OCI-LY3 (cell line): ENCODE measurements at regions not wholly inside any gene's neighbourhood (a gene's known extent, or its start where the extent isn't known, plus 50 kb on each side); places are given as distances from the start of the nearest gene placed in this dataset.
"Not testable (repeated sequence)": the region's sequence is repeated elsewhere in the genome, so short reads cannot be mapped to it uniquely, and the experiment has no call there.

Source experiments
- H2AFZ ChIP-seq: fragments of 200-600, 300-600 bp; shearing (Covaris generic); 2 replicates; pipeline ENCODE4 v1.6.0; 2014; ENCODE audit warnings: antibody characterized with exemption, low read depth, low read length
- H3K27ac ChIP-seq: fragments of 200-600, 300-600 bp; sonication (generic); 2 replicates; pipeline ENCODE4 v1.5.1; 2014; ENCODE audit warnings: mild to moderate bottlenecking, low read length, moderate library complexity, mixed read lengths
- H3K27me3 ChIP-seq: fragments of 200-600, 300-600 bp; sonication (generic); 2 replicates; pipeline ENCODE4 v1.6.1; 2014; ENCODE audit warnings: low read depth, low read length, mixed read lengths
- H3K36me3 ChIP-seq: fragments of 200-600, 300-600 bp; sonication (generic); replicated peaks from 2 replicates; pipeline ENCODE3; 2014; ENCODE audit warnings: low read depth, low read length, mixed read lengths
- H3K4me1 ChIP-seq: fragments of 300-600, 200-600 bp; sonication (generic); 2 replicates; pipeline ENCODE4 v1.6.1; 2014; ENCODE audit warnings: low read length, mixed read lengths
- H3K4me2 ChIP-seq: fragments of 200-600, 300-600 bp; sonication (generic); 2 replicates; pipeline ENCODE4 v1.6.1; 2014; ENCODE audit warnings: low read length, mixed read lengths
- H3K4me3 ChIP-seq: fragments of 300-600, 200-600 bp; sonication (generic); 2 replicates; pipeline ENCODE4 v1.5.1; 2014; ENCODE audit warnings: antibody characterized with exemption, mild to moderate bottlenecking, low read length, moderate library complexity
- H3K79me2 ChIP-seq: fragments of 300-600, 200-600 bp; shearing (Covaris generic); 2 replicates; pipeline ENCODE4 v1.6.1; 2014; ENCODE audit warnings: mild to moderate bottlenecking, low read length, mixed read lengths
- H3K9ac ChIP-seq: fragments of 300-600, 200-600 bp; shearing (Covaris generic); 2 replicates; pipeline ENCODE4 v1.6.0; 2014; ENCODE audit warnings: mild to moderate bottlenecking, low read length, moderate library complexity
- H3K9me3 ChIP-seq: fragments of 200-600, 300-600 bp; shearing (Covaris generic); 2 replicates; pipeline ENCODE4 v1.6.1; 2014; ENCODE audit warnings: low read length, mixed read lengths; ENCODE audit not compliant: insufficient read depth
- H4K20me1 ChIP-seq: fragments of 200-600, 300-600 bp; sonication (generic); 2 replicates; pipeline ENCODE4 v1.6.1; 2016; ENCODE audit warnings: low read length, mixed read lengths; ENCODE audit not compliant: insufficient read depth
- CTCF ChIP-seq: fragments of 200-600, 300-600 bp; sonication (generic); IDR thresholded peaks from 2 replicates; pipeline ENCODE4 v1.5.1; 2014; ENCODE audit warnings: antibody characterized with exemption, low read length, low read depth
- EZH2phosphoT487 ChIP-seq: fragments of 200-600 bp; shearing (Covaris generic); IDR thresholded peaks from 2 replicates; pipeline ENCODE4 v1.6.1; 2018; ENCODE audit warnings: antibody characterized with exemption, mixed run types, low read depth

GRCh38 chr7:125195156-125195555 lies 265.5 kb upstream of the POT1 start:
- Histone ChIP-seq H3K4me2 (no peak overlapping the region), H2AFZ (no peak overlapping the region), H3K36me3 (no peaks in the 10 kb centered on the region), H3K9me3 (no peaks in the 10 kb centered on the region), H3K4me3 (no peak overlapping the region), H4K20me1 (no peaks in the 10 kb centered on the region), H3K79me2 (no peaks in the 10 kb centered on the region), H3K27me3 (no peaks in the 10 kb centered on the region), H3K27ac (no peak overlapping the region), H3K4me1 (no peaks in the 10 kb centered on the region), H3K9ac (no peak overlapping the region)
- TF ChIP-seq EZH2phosphoT487 (no peak), CTCF (no peak)

- Histone ChIP-seq H4K20me1 (no peaks in the 10 kb centered on the region), H3K4me3 (no peak overlapping the region), H3K36me3 (no peaks in the 10 kb centered on the region), H2AFZ (no peak overlapping the region), H3K9ac (no peak overlapping the region), H3K79me2 (no peaks in the 10 kb centered on the region), H3K4me2 (no peak overlapping the region), H3K9me3 (no peaks in the 10 kb centered on the region), H3K27ac (no peak overlapping the region), H3K27me3 (no peaks in the 10 kb centered on the region), H3K4me1 (no peaks in the 10 kb centered on the region)
- no peak for TF ChIP-seq EZH2phosphoT487
- TF ChIP-seq CTCF: no peak
Observed at GRCh38 chr7:125193263-125193662, 263.6 kb upstream of the POT1 start.

- Histone ChIP-seq H3K4me3 (no peak overlapping the region), H2AFZ (no peak overlapping the region), H3K27ac (no peak overlapping the region), H3K9ac (no peak overlapping the region), H3K79me2 (no peaks in the 10 kb centered on the region), H3K4me2 (no peak overlapping the region), H3K36me3 (no peaks in the 10 kb centered on the region), H4K20me1 (no peaks in the 10 kb centered on the region), H3K4me1 (no peaks in the 10 kb centered on the region), H3K9me3 (no peaks in the 10 kb centered on the region), H3K27me3 (no peaks in the 10 kb centered on the region)
- TF ChIP-seq EZH2phosphoT487 (no peak), CTCF (no peak)
Observed at GRCh38 chr7:125184801-125185200, 255.2 kb upstream of the POT1 start.

- not testable (repeated sequence) for H3K27me3 ChIP-seq, H3K27ac ChIP-seq, H3K79me2 ChIP-seq, H3K9me3 ChIP-seq, H3K36me3 ChIP-seq, H3K9ac ChIP-seq, H2AFZ ChIP-seq, H3K4me2 ChIP-seq, H3K4me3 ChIP-seq, H4K20me1 ChIP-seq, H3K4me1 ChIP-seq
Observed at GRCh38 chr7:125181569-125182267, 252.1 kb upstream of the POT1 start.
